ENCODE measurements at regions not wholly inside any gene's neighbourhood (a gene's known extent, or its start where the extent isn't known, plus 50 kb on each side); places are given as distances from the start of the nearest gene placed in this dataset.
"Not testable (repeated sequence)": the region's sequence is repeated elsewhere in the genome, so short reads cannot be mapped to it uniquely, and the experiment has no call there.

DNA sequence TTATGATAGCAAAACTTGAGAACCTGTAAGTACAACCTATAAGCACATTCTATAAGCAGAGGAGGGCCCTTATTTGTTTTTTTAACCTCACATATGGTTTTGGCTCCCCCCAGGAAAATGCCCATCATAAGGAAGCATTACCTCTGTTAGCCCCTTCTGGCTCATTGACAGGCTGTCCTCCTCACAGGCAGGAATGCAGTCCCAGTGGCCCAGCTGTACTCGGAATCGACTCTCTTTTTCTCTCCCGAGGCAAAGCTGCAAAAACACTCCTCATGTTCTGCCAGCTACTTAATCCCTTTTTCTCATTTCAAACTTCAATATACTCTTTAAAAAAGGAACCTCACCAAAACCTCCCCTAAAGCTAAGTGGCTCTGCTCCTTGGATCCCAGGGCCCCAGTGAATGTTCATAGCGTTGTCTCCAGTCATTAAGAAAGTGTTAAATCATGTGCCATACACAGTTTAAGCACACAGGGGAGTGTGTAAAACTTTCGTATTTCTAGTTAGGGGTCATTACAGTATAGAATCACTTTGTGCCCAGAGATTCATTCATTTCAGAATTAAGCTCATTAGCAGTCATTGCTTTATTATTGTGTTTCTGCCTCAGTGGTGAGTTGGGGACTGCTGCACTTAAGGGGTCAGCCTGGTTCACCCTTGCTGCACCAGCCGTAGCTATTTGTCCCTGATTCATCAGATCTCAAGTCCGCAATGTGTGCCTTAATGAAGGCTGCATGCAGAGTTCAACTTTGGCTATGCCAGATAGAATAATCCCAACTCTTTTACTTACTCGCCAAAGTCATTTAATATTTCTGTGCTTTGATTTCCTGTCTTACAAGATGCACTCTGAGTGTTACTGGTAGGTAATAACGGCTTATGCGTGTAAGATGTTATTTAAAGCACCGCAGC is 57.6 kb downstream of the JRKL start:
- DNase-seq: no peak

DNA sequence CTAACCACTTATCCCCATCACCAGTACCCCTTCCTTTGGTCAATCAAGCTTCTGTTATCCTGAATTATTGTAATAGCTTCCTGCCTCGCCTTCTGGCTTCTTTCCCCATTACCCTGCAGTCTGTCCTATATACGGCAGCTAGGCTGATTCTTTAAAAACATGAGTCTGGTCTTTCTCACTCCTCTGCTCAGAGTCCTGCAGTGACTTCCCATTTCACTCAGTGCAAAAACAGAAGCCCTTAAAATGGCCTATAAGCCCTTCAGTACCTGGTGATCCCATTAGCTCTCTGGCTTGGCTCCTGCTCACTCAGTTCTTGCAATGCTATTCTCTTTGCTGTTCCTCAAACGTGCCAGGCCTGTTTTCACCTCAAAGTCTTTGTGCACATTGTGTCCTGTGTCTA is 58.4 kb downstream of the JRKL start:
- no peak for DNase-seq

DNA sequence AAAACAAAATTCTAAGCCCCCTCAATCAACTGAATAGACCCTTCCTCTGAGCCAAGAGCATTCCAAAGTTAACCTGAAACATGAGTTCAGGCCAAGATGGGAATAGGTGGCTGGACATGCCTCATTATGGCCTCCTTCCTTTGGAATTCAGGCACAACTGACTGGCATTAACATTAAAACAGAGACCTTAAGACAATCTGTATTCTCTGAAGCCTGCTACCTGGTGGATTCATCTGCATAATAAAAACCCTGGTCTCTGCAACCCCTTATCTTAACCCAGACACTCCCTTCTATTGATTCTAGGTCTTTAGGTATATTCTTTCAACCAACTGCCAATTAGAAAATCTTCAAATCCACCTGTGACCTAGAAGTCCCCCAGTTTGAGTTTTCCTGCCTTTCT is 66.3 kb downstream of the JRKL start:
- no peak for DNase-seq

DNA sequence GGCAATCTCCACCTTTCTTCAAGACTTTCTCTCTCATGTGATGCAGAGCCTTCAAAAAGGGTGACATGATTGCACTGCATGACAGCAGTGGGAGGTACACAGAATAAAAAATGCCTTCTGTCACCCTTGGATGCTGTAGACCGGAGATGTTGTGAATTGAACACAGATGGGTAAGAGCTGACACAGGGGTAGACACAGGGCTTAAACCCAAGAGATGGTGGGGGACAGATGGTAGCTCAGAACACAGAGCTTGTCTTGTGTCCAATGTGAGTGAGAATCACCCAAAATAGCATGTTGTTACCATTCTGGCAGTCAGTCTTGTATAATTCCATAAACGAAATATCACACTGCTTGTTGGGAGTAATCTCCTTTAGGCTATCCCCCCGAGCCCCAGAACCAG is 69.9 kb downstream of the JRKL start:
- DNase-seq: no peak

DNA sequence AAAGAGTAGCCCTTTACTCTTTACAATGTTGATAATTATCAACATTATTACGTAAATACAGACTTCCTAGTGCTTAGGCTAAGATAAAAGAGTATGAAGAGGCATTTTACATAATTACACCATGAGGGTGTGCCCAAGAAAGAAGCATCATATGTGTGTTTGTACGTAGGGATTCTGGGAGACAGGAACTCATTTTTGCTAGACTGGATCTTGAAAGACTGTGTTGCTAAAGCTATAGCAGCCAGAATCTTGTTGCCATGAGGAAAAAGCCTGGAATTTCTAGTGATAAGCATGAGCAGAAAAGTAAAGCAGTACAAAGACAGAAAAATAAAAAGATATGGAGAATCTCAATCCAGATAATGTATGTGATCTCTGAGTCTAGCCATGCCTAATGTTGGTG is 72.1 kb downstream of the JRKL start:
- DNase-seq: no peak

DNA sequence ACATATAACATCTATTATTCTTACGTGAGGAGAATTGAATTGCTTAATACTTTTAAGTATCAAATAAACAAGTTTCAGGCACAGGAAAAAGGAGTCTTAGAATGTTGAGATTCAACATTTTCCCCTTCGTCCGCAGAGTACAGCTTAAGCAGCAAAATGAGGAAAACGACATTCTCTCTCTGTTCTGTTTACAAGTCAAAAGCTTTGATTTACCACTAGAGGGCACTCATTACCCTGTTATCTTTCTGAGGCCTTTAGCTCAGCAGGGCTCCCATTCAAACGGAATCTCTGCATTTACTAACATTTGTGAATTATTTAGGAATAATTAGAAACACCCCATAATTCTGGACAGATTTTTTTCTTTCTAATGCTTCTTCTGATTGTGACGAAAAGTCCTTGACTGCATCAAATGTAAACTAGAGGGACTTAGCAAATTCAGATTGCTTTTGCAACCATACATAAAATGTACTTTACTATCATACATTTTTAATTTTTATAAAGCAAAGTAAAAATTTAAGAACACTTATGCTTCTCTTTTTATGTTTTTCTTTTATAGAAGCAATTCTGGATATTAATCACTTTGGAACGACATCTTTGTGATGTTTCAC is 75.0 kb downstream of the JRKL start:
- peak; percentile 78 for DNase-seq

DNA sequence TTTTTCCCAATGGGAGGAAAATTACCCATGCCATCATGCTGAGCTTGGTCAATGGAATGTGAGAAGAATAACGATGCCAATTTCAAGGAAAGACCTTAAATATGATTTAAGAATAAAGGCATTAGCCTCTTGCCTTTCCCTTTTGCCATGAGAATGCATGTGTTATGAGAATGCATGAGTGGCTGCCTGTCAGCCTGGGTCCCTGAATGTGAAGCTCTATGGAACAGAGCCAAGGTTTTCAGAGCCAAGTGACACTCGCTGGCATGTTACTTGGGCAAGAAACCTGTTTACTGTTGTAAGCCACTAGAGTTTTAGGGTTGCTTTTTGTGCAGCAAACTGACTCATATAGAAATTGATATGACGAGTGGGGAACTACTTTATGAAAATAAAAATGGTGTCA is 75.7 kb downstream of the JRKL start:
- peak; percentile 28 for DNase-seq

DNA sequence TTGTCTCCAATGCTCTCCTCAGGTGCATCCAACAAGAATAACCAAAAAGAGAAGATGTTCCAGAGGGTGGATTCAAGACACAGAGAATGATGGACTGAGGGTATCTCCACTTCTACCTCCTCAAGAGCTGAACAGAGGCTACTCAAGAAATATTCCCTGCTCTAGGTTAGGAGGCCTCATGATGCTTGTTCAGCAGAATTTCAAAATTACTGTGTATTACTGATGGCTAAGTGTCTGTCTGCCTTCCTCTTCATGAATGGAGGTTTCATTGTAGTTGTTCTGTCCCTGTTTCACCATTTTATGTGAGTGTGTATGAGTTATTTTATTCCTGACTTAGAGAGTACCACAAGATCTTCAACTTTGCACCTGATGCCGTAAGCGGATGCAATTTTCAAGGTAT is 76.8 kb downstream of the JRKL start:
- DNase-seq: no peak

DNA sequence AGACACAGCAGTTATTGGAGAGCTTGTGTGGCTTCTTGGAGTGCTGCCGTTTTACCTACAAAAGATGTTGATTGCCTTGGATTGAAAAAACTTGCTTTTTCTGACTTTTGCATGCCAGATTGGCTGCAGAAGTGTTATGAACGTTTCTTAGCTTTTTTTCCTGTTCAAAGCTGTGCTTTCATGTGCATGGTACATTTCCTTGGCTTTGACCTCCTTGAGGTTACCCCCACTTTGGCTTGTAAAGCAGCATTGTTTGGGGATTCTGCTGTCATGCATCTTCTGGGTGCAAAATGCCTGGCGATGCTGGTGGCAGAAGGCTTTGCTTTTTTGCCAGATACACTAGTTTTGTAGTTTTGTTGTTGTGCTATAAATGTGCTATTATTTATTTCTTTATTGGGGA is 80.0 kb downstream of the JRKL start:
- DNase-seq: no peak

DNA sequence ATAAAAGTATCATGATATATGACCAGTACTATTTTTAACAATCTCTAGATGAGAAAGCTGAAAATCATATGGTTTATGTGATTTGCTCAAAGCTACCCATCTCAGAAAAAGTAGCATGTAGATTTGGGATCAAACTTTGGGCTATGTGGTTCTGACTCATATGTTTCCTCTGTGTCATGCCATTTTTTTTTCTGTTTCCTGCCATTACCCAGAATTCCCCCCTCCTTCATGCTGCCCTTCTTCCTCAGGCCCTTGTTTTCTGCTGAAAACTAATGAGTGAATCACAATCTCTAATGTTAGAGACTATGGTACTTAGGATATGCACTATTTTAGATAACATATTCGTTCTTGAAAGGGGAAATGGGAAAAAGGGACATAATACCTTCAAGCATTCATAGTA is 80.7 kb downstream of the JRKL start:
- no peak for DNase-seq

DNA sequence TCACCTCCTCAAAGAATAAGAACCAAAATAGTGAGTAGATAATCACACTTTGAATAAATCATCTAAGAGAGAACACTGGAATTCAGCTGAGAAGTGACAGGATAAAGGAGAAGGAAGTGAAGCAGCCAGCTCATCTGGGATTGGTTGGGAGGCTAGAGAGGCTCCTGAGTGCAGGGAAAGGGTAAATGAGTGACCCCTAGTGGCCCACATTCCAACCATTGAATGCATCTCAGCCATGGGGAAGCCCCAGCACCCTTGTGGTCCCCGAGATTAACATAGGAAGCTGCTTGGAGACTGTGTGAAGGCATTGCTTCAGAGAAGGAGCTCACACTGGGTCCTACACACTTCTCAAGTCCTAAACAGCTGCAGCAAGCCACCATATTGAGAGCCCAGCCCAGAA is 82.3 kb downstream of the JRKL start:
- DNase-seq: no peak

DNA sequence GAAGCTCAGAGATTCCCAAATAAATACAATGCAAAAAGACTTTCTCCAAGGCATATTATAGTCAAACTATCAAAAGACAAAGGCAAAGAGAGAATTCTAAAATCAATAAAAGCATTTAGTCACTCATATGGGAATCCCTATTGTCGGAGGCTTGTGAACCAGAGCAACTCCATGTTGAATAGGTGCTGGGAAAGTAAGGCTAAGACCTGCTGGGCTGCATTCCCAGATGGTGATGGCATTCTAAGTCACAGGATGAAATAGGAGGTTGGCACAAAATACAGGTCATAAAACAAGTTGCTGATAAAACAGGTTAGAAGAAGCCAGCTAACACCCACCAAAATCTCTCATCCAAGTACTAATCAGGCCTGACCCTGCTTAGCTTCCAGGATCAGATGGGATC is 84.5 kb downstream of the JRKL start:
- DNase-seq: no peak

DNA sequence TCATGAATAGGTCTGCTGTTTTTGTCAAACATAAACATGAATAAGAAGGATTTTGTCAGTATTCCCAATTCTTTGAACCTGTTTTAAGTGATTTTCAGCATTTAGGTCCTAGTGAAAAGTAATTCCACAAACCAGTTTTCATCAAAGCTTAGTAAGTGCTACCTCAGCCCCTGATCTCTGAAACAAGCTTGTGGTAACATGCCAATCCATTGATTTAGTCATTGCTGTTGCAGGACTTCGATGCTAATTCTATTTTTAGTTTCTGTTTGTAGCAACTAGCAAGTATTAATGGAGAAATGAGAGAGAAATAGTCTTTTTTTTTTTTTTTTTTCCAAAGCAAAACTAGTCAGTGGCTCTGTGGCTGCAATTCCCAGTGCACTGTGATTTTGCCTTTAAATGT is 91.4 kb downstream of the JRKL start:
- no peak for DNase-seq

DNA sequence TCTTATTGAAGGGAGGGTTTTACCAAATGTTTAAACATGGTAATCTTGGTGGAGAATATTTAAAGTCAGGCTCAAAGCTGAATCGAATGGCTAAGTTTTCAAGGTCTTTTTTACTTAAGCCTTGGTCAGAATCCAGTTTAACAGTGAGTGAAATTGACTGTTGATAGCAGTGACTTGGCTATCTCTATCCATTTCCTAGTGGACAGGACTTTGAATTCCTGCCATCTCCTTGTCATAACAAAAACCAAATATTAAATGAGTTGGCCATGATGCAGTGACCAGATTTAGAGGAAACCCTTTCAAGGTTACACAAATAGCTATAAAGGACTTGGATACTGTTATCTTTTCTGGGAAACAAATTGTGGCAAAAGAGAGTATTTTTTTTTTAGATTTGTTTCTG is 92.0 kb downstream of the JRKL start:
- no peak for DNase-seq

DNA sequence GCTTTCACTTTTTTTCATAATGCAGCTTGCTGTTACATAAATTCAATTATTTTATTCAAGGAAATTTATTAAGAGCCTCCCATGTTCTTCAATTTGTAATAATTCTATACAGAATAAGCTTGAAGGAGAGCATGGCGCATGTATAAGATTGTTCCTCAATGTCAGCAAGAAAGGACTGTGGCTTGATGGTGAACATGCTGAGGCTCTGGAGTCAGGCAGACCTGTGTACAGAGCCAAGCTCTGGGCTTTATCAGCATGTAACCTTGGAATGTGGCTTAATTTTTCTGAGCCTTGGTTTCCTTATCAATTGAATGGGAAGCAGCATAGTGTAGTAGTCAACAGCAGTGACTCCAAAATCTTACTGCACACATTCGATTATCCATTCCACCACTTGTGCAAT is 92.4 kb downstream of the JRKL start:
- DNase-seq: no peak

DNA sequence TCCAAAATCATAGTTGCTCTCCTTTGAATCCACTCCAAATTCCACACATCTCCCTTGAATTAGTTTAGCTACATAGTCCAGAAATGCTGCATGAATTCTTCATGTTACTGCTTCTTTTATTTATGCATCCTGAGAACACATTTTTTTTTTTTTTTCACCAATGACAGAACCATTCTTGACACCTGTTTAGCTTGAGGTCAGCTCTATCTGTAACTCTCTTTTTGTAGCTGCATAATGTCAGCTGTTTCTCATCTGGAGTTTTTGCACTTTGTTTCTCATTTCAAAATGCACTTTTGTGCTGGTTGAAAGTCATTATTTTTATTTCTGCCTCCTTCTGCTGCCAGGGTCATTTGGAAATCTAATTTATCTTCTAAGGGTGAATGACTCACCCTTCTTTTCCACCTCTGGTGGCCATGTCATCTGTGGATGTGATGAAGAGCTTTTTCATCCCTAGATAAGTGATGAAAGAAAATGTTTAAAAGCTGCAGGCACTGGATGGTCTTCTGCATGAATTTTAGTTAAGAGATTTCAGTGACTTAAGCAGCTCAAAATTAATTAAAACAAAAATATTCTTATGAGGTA is 93.7 kb downstream of the JRKL start:
- DNase-seq: no peak

DNA sequence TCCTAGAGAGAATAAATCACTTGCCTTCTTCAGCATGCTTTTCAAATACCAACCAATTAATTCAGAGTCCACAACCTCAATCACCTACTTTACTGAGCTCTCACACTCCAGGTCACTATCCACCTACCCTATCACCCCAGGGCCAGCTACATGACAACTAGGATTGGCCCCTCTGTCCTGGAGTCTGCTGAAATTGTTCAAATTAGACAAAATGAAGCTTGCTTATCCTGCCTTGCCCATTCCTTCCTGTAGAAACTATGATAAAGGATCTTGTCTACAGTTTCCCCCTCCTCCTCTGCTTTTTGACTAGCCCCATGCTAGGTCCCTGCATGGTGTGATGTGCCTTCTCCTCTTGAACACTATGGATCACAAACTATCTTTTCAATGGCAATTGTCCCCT is 94.5 kb downstream of the JRKL start:
- DNase-seq: no peak

DNA sequence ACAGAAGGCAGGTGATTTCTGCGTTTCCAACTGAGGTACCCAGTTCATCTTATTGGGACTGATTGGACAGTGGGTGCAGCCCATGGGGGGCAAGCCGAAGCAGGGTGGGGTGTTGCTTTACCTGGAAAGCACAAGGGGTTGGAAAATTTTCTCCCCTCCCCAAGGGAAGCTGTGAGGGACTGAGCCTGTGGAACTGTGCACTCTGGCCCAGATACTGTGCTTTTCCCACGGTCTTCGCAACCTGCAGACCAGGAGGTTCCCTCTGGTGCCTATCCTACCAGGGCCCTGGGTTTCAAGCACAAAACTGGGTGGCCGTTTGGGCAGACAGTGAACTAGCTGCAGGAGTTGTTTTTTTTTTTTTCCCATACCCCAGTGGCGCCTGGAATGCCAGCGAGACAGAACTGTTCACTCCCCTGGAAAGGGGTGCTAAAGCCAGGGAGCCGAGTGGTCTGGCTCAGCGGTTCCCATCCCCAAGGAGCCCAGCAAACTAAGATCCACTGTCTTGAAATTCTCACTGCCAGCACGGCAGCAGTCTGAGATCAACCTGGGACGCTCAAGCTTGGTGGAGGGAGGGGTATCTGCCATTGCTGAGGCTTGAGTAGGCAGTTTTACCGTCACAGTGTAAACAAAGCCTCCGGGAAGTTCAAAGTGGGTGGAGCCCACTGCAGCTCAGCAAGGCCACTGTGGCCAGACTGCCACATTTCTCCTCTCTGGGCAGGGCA is 97.2 kb downstream of the JRKL start:
- DNase-seq: no peak

DNA sequence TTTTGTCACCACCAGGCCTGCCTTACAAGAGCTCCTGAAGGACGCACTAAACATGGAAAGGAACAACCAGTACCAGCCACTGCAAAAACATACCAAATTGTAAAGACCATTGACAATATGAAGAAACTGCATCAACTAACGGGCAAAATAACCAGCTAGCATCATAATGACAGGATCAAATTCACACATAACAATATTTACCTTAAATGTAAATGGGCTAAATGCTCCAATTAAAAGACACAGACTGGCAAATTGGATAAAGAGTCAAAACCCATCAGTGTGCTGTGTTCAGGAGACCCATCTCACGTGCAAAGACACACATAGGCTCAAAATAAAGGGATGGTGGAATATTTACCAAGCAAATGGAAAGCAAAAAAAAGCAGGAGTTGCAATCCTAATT is 99.1 kb downstream of the JRKL start:
- not testable (repeated sequence) for DNase-seq

DNA sequence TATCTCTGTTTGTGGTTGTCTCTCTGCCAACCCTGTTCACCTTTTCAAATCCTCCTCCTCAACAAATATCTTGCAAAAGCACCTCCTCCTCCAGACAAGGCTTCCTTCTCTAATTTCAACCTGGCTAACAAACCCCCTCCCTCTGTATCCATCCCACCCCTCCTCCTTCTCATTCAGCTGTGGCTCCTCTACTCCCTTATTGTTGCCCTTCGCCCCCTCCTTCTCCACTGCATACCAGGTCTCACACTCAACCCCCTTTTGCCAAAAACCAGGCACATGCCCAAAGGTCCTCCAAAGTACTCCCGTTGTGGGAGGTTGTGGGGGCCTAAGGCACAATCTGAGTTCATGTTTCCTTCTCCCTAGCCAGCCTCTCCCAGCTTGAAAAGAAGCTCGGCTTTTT is 110.6 kb downstream of the JRKL start:
- no peak for DNase-seq

DNA sequence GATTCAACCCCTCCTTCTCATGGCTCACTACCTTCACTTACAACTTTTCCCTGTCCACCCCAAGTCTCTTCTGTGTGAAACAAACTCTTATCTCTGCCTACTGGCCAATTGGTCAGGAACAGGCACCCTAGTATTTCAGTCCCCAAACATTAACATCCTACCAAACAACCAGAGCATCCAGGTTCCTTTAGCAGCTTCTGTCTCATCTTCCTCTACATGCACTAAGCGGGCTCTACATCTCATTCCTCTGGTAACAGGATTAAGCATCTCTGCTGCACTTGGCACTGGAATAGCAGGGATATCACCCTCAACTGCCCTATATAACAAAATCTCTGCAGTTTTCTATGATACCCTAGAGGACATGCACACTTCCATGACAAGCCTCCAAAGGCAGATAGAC is 116.2 kb downstream of the JRKL start:
- no peak for DNase-seq

DNA sequence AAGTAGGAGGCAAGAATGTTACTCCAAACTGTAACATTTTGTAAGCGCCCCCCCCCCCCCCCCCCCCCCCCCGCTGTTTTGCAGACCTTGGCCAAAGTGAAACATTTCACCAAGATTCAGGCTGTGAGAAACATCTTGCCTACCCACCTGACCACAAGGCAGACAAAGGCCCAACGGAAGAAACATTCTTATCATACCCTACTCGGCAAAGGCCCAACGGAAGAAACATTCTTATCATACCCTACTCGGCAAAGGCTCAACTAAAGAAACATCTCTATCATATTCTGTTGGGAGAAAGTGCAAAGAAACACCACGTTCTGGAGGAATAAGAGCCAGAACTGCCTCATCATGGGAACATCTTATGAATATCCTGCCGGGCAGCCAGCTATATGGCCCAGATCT is 117.1 kb downstream of the JRKL start:
- DNase-seq: no peak

DNA sequence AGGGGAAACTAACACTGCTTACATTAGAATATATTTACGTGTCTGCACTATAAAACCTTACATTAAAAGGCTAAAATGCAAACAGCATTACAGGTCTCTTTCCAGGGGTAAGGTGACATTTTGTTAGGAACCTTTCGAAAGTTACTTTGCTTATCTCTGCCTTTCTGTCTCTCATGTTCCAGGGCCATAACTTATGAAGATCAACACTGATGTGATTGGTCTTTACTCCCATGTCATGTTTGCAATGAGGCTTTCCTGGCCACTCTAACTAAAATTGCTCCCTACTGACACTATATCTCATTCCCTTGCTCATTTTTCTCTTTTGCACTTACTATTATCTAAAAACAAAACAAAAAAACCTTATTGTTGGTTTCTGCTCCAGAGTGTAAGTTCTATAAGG is 119.0 kb downstream of the JRKL start:
- DNase-seq: no peak

DNA sequence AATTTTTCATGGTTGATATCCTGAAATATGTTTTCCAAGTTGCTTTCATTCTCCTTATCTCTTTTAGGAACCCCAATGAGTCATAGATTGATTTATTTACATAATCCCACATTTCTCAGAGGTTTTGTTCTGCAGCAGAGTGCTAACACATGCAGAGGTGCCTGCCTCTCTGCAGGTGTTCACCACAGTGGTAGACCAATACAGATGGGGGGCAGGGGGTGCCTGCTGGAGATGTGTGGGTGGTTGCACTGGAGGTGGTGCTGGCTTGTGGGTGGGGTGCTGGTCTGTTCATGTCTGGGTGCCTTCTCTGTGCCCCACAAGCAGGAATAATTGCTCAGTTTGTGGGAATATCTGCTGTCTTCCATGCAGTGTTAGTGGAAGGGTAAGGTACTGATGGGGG is 131.1 kb downstream of the JRKL start:
- no peak for DNase-seq

Data from NCI-H2081 treated with DMSO at 0.1 percent for 48 hours (cell line).